Stimulated activated naive CD8-positive, alpha-beta T cell treated with anti-CD3 and anti-CD28 coated beads, Interleukin-15, Interleukin-2, amounts not matched to agents 100 ng/mL and 50 ng/mL, for 24 hours (primary cell): ENCODE measurements at regions not wholly inside any gene's neighbourhood (a gene's known extent, or its start where the extent isn't known, plus 50 kb on each side); places are given as distances from the start of the nearest gene placed in this dataset.
"Not testable (repeated sequence)": the region's sequence is repeated elsewhere in the genome, so short reads cannot be mapped to it uniquely, and the experiment has no call there.

Experiments
- H3K27ac Mint-ChIP-seq: one replicate; pipeline ENCODE4 v1.8.0; 2021; ENCODE audit warnings: mild to moderate bottlenecking, mixed read lengths
- H3K27me3 Mint-ChIP-seq: one replicate; pipeline ENCODE4 v1.8.0; 2021; ENCODE audit warnings: mixed read lengths
- H3K36me3 Mint-ChIP-seq: one replicate; pipeline ENCODE4 v1.8.0; 2021; ENCODE audit warnings: low read depth, mixed read lengths
- H3K4me1 Mint-ChIP-seq: one replicate; pipeline ENCODE4 v1.8.0; 2021; ENCODE audit warnings: low read depth, mixed read lengths
- H3K4me3 Mint-ChIP-seq: one replicate; pipeline ENCODE4 v1.8.0; 2021; ENCODE audit warnings: mild to moderate bottlenecking, mixed read lengths
- H3K9me3 Mint-ChIP-seq: one replicate; pipeline ENCODE4 v1.8.0; 2021; ENCODE audit warnings: mixed read lengths

GRCh38 chr12:9332564-9332963, 124.4 kb upstream of the PZP start:
- peaks cover 5% of the 10 kb centered on the region for H3K4me1 Mint-ChIP-seq
- peaks cover 3% of the 10 kb centered on the region for H3K9me3 Mint-ChIP-seq
- H3K27me3 Mint-ChIP-seq, result no peaks in the 10 kb centered on the region
- peaks cover 6% of the 10 kb centered on the region for H3K36me3 Mint-ChIP-seq
- H3K27ac Mint-ChIP-seq, result no peak overlapping the region
- H3K4me3 Mint-ChIP-seq, result no peak overlapping the region

- Mint-ChIP-seq H3K27me3 (no peaks in the 10 kb centered on the region), H3K4me3 (no peak overlapping the region), H3K36me3 (peaks cover 2% of the 10 kb centered on the region), H3K9me3 (no peaks in the 10 kb centered on the region), H3K27ac (no peak overlapping the region), H3K4me1 (peaks cover 16% of the 10 kb centered on the region)
These were observed 123.0 kb upstream of the PZP start for GRCh38 chr12:9331218-9331626.

DNA sequence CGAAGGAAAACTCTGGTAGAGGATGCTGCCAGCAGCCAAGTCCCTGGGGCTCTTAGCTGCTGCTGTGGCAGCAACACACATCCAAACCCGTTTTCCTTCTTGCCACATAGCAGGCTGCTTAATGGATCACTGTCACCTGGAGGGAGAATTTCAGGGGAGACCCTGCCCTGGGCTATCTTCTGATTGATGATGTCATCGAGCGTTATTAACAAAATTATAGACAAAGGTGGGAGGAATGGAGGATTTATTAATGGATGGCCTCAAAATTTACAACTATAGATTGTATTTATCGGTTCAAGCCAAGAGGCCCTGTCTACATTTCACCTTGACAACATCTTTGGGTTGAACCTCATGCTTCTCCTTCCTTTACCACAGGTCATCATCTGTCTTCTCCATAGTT, 120.8 kb upstream of the PZP start:
- H3K9me3 Mint-ChIP-seq, result no peaks in the 10 kb centered on the region
- no peak overlapping the region for H3K27ac Mint-ChIP-seq
- H3K4me3 Mint-ChIP-seq, result no peak overlapping the region
- H3K27me3 Mint-ChIP-seq, result no peaks in the 10 kb centered on the region
- H3K4me1 Mint-ChIP-seq, result peaks cover 16% of the 10 kb centered on the region
- H3K36me3 Mint-ChIP-seq, result no peaks in the 10 kb centered on the region

DNA sequence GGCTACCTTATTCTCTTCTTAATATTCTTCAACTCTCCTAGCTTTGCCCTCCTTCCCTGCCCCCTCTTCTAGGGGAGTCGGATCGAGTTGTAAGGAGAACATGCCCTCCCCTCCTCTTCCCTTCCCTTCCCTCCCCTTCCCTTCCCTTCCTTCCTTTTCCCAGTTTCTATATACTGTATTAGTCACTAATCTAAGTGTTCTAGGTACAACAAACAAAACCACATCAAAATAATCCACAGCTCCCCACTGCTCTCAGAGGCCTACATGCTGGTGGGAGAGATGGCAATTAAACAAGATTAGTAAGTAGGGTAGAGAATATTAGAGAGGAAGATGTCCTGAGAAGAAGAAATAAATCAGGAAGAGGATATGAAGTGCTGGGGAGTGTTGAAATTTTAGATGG, 119.9 kb upstream of the PZP start:
- Mint-ChIP-seq H3K4me1 (peaks cover 16% of the 10 kb centered on the region), H3K4me3 (no peak overlapping the region), H3K27ac (no peak overlapping the region), H3K36me3 (peaks cover 4% of the 10 kb centered on the region), H3K9me3 (no peaks in the 10 kb centered on the region), H3K27me3 (no peaks in the 10 kb centered on the region)

DNA sequence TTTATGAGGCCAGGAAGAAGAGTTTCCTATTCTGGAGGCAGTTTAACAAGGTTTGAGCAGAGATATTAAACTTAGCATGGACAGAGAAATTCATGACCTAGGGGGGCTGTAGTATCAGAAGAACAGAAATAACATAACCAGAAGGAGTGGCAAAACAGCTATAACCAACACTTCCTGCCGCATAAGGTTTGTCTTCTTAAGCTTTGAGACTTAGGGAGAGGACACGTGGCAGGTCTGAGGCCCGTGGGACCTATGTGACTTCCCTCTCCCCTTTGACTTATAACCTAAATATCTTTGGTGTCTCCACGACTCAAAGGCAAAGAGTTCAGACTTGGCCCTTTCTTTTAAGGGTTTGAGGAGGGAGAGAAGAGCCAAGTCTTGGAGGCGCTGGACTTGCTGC, 119.1 kb upstream of the PZP start:
- Mint-ChIP-seq H3K36me3 (peaks cover 4% of the 10 kb centered on the region), H3K9me3 (no peaks in the 10 kb centered on the region), H3K4me3 (no peak overlapping the region), H3K4me1 (peaks cover 16% of the 10 kb centered on the region), H3K27ac (no peak overlapping the region), H3K27me3 (no peaks in the 10 kb centered on the region)

GRCh38 chr12:9326849-9327248, 118.7 kb upstream of the PZP start:
- H3K36me3 Mint-ChIP-seq, H3K9me3 Mint-ChIP-seq, H3K27me3 Mint-ChIP-seq, H3K4me3 Mint-ChIP-seq, H3K27ac Mint-ChIP-seq: not testable (repeated sequence)
- H3K4me1 Mint-ChIP-seq, result peaks cover 16% of the 10 kb centered on the region

- peaks cover 4% of the 10 kb centered on the region for H3K36me3 Mint-ChIP-seq
These were observed 117.9 kb upstream of the PZP start for GRCh38 chr12:9326085-9326484.

DNA sequence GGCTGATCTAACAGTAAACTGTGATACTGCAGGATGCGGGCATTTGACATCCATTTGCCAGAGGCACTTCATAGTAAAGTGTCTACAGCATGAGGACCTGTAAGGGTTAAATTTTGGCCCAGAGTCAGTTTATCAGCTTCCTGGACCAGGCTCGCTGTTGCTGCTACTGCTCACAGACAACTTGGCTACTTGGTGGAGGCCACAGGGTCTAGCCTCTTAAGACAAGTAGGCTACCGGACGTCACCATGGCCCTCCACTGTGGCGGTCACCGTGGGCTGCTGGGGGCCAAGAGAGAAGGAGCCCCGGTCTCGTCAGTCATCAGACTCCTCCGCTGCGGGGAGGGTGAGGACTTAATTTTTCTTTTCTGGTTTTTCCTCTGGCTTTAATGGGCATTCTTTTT, 117.3 kb upstream of the PZP start:
- no peak overlapping the region for H3K27ac Mint-ChIP-seq

More at GRCh38 chr12:9326085-9326484, 117.9 kb upstream of the PZP start:
- H3K27ac Mint-ChIP-seq, result no peak overlapping the region
- no peaks in the 10 kb centered on the region for H3K27me3 Mint-ChIP-seq
- H3K4me1 Mint-ChIP-seq, result peaks cover 13% of the 10 kb centered on the region
- no peak overlapping the region for H3K4me3 Mint-ChIP-seq
- no peaks in the 10 kb centered on the region for H3K9me3 Mint-ChIP-seq

DNA sequence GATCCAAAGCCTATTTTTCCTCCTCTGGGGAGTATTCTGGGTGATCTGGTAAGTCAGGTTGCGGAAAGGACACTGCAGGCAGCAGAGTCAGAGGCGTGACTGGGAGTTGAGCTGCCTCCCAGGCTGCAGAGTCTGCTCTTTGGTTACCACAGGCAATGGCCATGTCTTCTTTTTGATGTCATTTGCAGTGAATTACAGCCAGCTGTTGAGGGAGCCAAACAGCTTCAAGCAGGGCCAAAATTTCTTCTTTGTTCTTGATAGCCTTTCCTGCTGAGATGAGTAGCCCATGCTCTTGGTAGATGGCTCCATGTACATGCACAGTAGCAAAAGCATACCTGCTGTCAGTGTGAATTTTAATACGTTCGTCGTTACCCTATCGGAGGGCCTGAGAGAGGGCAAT, 116.6 kb upstream of the PZP start:
- peaks cover 4% of the 10 kb centered on the region for H3K36me3 Mint-ChIP-seq
- peaks cover 15% of the 10 kb centered on the region for H3K4me1 Mint-ChIP-seq
- H3K4me3 Mint-ChIP-seq, result no peak overlapping the region
- no peaks in the 10 kb centered on the region for H3K9me3 Mint-ChIP-seq
- no peak overlapping the region for H3K27ac Mint-ChIP-seq
- H3K27me3 Mint-ChIP-seq, result no peaks in the 10 kb centered on the region

More for the DNA sequence above, 117.3 kb upstream of the PZP start:
- Mint-ChIP-seq H3K27me3 (no peaks in the 10 kb centered on the region), H3K4me3 (no peak overlapping the region), H3K4me1 (peaks cover 13% of the 10 kb centered on the region), H3K36me3 (peaks cover 4% of the 10 kb centered on the region), H3K9me3 (no peaks in the 10 kb centered on the region)

- no peak overlapping the region for H3K4me3 Mint-ChIP-seq
- H3K36me3 Mint-ChIP-seq, result peaks cover 4% of the 10 kb centered on the region
- H3K27ac Mint-ChIP-seq, result no peak overlapping the region
- H3K4me1 Mint-ChIP-seq, result peaks cover 17% of the 10 kb centered on the region
- no peaks in the 10 kb centered on the region for H3K9me3 Mint-ChIP-seq
- no peaks in the 10 kb centered on the region for H3K27me3 Mint-ChIP-seq
These were observed 115.0 kb upstream of the PZP start for GRCh38 chr12:9323144-9323681.

DNA sequence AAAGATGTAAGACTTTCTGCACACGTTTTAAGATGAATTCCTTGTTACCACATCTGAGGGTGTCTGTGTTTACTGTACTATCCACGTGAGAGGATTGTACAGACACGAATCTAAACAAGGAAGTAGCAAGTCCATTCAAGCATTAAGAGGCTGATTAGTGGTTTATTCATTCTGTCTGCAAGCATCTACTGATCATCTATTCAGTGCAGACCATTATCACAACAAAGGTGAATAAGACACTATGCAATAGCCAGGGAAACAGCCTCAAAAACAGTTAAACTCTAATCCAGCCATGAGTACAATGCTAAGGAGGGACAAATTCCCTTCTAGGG, 111.6 kb upstream of the PZP start:
- H3K4me1 Mint-ChIP-seq, result peaks cover 5% of the 10 kb centered on the region
- peaks cover 4% of the 10 kb centered on the region for H3K36me3 Mint-ChIP-seq
- no peaks in the 10 kb centered on the region for H3K27me3 Mint-ChIP-seq
- no peaks in the 10 kb centered on the region for H3K9me3 Mint-ChIP-seq
- no peak overlapping the region for H3K4me3 Mint-ChIP-seq
- no peak overlapping the region for H3K27ac Mint-ChIP-seq

DNA sequence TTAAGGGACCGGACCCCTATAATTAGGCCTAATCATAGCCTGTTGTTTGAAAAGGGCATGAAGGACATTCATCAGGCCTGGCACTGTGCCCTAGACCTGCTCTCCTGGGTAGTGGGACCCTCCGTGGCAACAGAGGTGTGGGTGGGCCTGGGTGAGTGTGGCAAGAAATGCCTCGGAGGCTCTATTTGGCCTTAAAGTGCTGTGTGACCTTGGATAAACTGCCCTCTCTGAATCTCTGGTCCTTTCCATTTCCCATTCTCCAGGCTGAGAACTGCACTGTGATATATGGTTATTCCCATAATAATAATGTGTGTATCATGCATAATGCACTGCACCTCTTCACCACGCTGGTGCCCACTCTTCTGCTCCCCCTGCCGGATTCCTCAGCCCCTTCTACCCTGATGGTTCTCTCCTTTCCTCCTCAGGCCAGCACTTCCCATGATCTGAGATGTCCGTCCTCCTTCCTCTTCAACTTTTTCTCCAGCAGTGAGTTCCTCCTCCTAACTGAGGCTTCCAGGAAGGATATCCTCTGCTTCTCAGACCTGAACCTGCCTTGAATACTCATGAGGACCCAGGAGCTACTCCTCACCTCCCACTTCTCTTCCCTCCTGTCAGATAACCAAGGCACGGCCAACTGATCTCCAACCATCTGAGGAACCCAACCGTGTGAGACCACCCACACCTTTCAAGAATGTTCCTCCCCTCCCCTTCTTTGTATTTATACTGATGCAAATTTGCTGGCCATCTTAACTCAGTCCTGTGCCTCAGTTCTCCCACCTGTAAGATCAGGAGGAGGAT, 111.0 kb upstream of the PZP start:
- H3K4me1 Mint-ChIP-seq, result peaks cover 5% of the 10 kb centered on the region
- no peak overlapping the region for H3K27ac Mint-ChIP-seq
- no peaks in the 10 kb centered on the region for H3K27me3 Mint-ChIP-seq
- peaks cover 4% of the 10 kb centered on the region for H3K36me3 Mint-ChIP-seq
- no peaks in the 10 kb centered on the region for H3K9me3 Mint-ChIP-seq
- no peak overlapping the region for H3K4me3 Mint-ChIP-seq

- not testable (repeated sequence) for H3K36me3 Mint-ChIP-seq, H3K27me3 Mint-ChIP-seq, H3K4me1 Mint-ChIP-seq, H3K4me3 Mint-ChIP-seq, H3K27ac Mint-ChIP-seq, H3K9me3 Mint-ChIP-seq
These were observed 105.3 kb upstream of the PZP start for GRCh38 chr12:9313479-9313878.

GRCh38 chr12:9312406-9313392, 104.5 kb upstream of the PZP start:
- not testable (repeated sequence) for H3K27ac Mint-ChIP-seq, H3K27me3 Mint-ChIP-seq, H3K4me1 Mint-ChIP-seq, H3K9me3 Mint-ChIP-seq, H3K4me3 Mint-ChIP-seq
- peaks cover 10% of the 10 kb centered on the region for H3K36me3 Mint-ChIP-seq

- not testable (repeated sequence) for H3K27me3 Mint-ChIP-seq, H3K9me3 Mint-ChIP-seq, H3K4me3 Mint-ChIP-seq, H3K4me1 Mint-ChIP-seq, H3K27ac Mint-ChIP-seq
- peaks cover 17% of the 10 kb centered on the region for H3K36me3 Mint-ChIP-seq
These were observed 103.3 kb upstream of the PZP start for GRCh38 chr12:9311454-9311853.
